ENCODE measurements at regions not wholly inside any gene's neighbourhood (a gene's known extent, or its start where the extent isn't known, plus 50 kb on each side); places are given as distances from the start of the nearest gene placed in this dataset.

- no peak for DNase-seq (ENCODE audit: extremely low read depth, low read depth)
- no peak for TF ChIP-seq CTCF (IDR thresholded peaks at IDR 0.05; ENCODE audit: low read depth, low read length)
These were observed 61.0 kb upstream of the DTNA start for GRCh38 chr18:34649080-34649479.

GRCh38 chr18:34650121-34650545, 60.0 kb upstream of the DTNA start:
- peak; percentile 14 for DNase-seq (ENCODE audit: extremely low read depth, low read depth)
- no peak for TF ChIP-seq CTCF (IDR thresholded peaks at IDR 0.05; ENCODE audit: low read depth, low read length)

GRCh38 chr18:34651586-34652369, 58.3 kb upstream of the DTNA start:
- no peak for TF ChIP-seq CTCF (IDR thresholded peaks at IDR 0.05; ENCODE audit: low read depth, low read length)

GRCh38 chr18:34655131-34655530, 55.0 kb upstream of the DTNA start:
- TF ChIP-seq CTCF (IDR thresholded peaks at IDR 0.05; ENCODE audit: low read depth, low read length): no peak

More at GRCh38 chr18:34651586-34652369, 58.3 kb upstream of the DTNA start:
- DNase-seq (ENCODE audit: extremely low read depth, low read depth): no peak

GRCh38 chr18:34657860-34658500, 52.1 kb upstream of the DTNA start:
- no peak for DNase-seq (ENCODE audit: extremely low read depth, low read depth)
- TF ChIP-seq CTCF (IDR thresholded peaks at IDR 0.05; ENCODE audit: low read depth, low read length): no peak

More at GRCh38 chr18:34655131-34655530, 55.0 kb upstream of the DTNA start:
- DNase-seq (ENCODE audit: extremely low read depth, low read depth): no peak

- peak; percentile 83 for DNase-seq (ENCODE audit: extremely low read depth, low read depth)
These were observed 50.2 kb upstream of the DTNA start for GRCh38 chr18:34659579-34660517.

More at GRCh38 chr18:34659579-34660517, 50.2 kb upstream of the DTNA start:
- no peak for TF ChIP-seq CTCF (IDR thresholded peaks at IDR 0.05; ENCODE audit: low read depth, low read length)

All from AG09319 (cell line).